ENCODE measurements at regions not wholly inside any gene's neighbourhood (a gene's known extent, or its start where the extent isn't known, plus 50 kb on each side); places are given as distances from the start of the nearest gene placed in this dataset.

GRCh38 chr7:38122501-38122900, 55.5 kb upstream of the STARD3NL start:
- no peak for TF ChIP-seq CTCF (IDR thresholded peaks at IDR 0.05)
- no peak for TF ChIP-seq EZH2 (IDR thresholded peaks at IDR 0.05)

Measured in neural progenitor cell (in vitro differentiated cells).